ENCODE measurements at regions not wholly inside any gene's neighbourhood (a gene's known extent, or its start where the extent isn't known, plus 50 kb on each side); places are given as distances from the start of the nearest gene placed in this dataset.

GRCh38 chr1:186775881-186776560 lies 52.7 kb upstream of the PLA2G4A start:
- DNase-seq (no peak), ATAC-seq (no peak)
- H3K4me1 ChIP-seq, result no peaks in the 10 kb centered on the region
- H3K27me3 ChIP-seq, result no peaks in the 10 kb centered on the region
- no peaks in the 10 kb centered on the region for H3K36me3 ChIP-seq
- H3K9me3 ChIP-seq, result no peaks in the 10 kb centered on the region
- H3K4me3 ChIP-seq, result no peak overlapping the region
- 75 to 82% (median 77%) methylated on average over 1 of the region's 1 CpG for WGBS, 4 donors
- no peak for TF ChIP-seq POLR2A (IDR thresholded peaks at IDR 0.05)
- TF ChIP-seq CTCF (IDR thresholded peaks at IDR 0.05), result no peak
- H3K27ac ChIP-seq, result no peak overlapping the region
- intact Hi-C loops (cut with DNase I), result no loop called here

GRCh38 chr1:186775036-186775435 lies 53.7 kb upstream of the PLA2G4A start:
- 61 to 75% (median 67%) methylated on average over 2 of the region's 2 CpGs for WGBS, 4 donors
- Histone ChIP-seq H3K9me3 (no peaks in the 10 kb centered on the region), H3K27ac (no peak overlapping the region), H3K27me3 (no peaks in the 10 kb centered on the region), H3K4me3 (no peak overlapping the region), H3K36me3 (no peaks in the 10 kb centered on the region), H3K4me1 (no peaks in the 10 kb centered on the region)
- ATAC-seq (no peak), DNase-seq (no peak)
- intact Hi-C loops (cut with DNase I), result no loop called here
- TF ChIP-seq POLR2A (IDR thresholded peaks at IDR 0.05), result no peak

- WGBS, 4 donors, result 97 to 100% (median 98%) methylated on average over 3 of the region's 3 CpGs
- no peak for ATAC-seq
These were observed 56.5 kb upstream of the PLA2G4A start for GRCh38 chr1:186772228-186772627.

GRCh38 chr1:186770421-186770820 lies 58.3 kb upstream of the PLA2G4A start:
- WGBS, 4 donors, result 71 to 84% (median 75%) methylated on average over 1 of the region's 1 CpG
- Histone ChIP-seq H3K4me3 (no peak overlapping the region), H3K4me1 (no peaks in the 10 kb centered on the region), H3K36me3 (no peaks in the 10 kb centered on the region), H3K27ac (no peak overlapping the region), H3K9me3 (no peaks in the 10 kb centered on the region), H3K27me3 (no peaks in the 10 kb centered on the region)
- ATAC-seq, result no peak
- intact Hi-C loops (cut with DNase I), result no loop called here
- TF ChIP-seq POLR2A (IDR thresholded peaks at IDR 0.05) (no peak), CTCF (IDR thresholded peaks at IDR 0.05) (no peak)
- DNase-seq, result no peak

More at GRCh38 chr1:186772228-186772627, 56.5 kb upstream of the PLA2G4A start:
- Histone ChIP-seq H3K27ac (no peak overlapping the region), H3K36me3 (no peaks in the 10 kb centered on the region), H3K9me3 (no peaks in the 10 kb centered on the region), H3K27me3 (no peaks in the 10 kb centered on the region), H3K4me3 (no peak overlapping the region), H3K4me1 (no peaks in the 10 kb centered on the region)
- no peak for TF ChIP-seq POLR2A (IDR thresholded peaks at IDR 0.05)
- no peak for TF ChIP-seq CTCF (IDR thresholded peaks at IDR 0.05)
- no peak for DNase-seq
- intact Hi-C loops (cut with DNase I), result no loop called here

- Histone ChIP-seq H3K27me3 (no peaks in the 10 kb centered on the region), H3K4me3 (no peak overlapping the region), H3K4me1 (no peaks in the 10 kb centered on the region), H3K36me3 (no peaks in the 10 kb centered on the region), H3K9me3 (no peaks in the 10 kb centered on the region), H3K27ac (no peak overlapping the region)
- DNase-seq (no peak), ATAC-seq (no peak)
- intact Hi-C loops (cut with DNase I), result no loop called here
- TF ChIP-seq POLR2A (IDR thresholded peaks at IDR 0.05), result no peak
- TF ChIP-seq CTCF (IDR thresholded peaks at IDR 0.05), result no peak
These were observed 59.8 kb upstream of the PLA2G4A start for GRCh38 chr1:186768906-186769305.
